SK-N-SH treated with all-trans-retinoic acid at 6 μM for 48 hours (cell line): ENCODE measurements at regions not wholly inside any gene's neighbourhood (a gene's known extent, or its start where the extent isn't known, plus 50 kb on each side); places are given as distances from the start of the nearest gene placed in this dataset.

Experiments
- ZNF8 ChIP-seq: fragments of 450-650 bp; formaldehyde crosslinking; IDR thresholded peaks from 2 replicates; pipeline ENCODE4 v1.5.0; 2020; ENCODE audit warnings: mild to moderate bottlenecking, moderate library complexity
- TF ChIP-seq, protein P1 (sequence below): fragments of 250-450 bp; sonication (Bioruptor Pico); IDR thresholded peaks from 2 replicates; pipeline ENCODE4 v1.8.0; 2020; ENCODE audit warnings: mild to moderate bottlenecking, moderate library complexity, borderline replicate concordance

DNA sequence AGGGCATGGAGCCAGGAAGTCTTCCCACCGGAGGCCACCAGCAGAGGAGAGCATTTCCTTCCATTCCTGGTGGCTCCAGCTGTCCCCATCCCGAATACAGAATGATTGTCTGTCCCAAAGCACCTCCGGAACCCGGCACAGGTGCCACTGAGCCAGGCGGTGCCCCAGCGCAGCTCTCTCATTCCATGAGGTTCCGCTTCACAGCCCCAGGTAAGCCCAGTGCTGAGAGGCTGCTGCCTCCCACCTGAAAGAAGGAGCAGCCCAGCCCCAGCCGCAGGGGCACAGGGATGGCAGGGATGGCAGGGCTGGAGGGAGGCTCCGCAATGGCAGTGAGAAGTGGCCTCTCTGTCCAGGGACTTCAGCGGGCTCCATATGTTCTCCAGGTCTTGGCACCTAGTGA is 162.1 kb upstream of the TCERG1L start:
- TF ChIP-seq ZNF8 (CRISPR knock-in tag) = no peak
- TF ChIP-seq, protein P1, sequence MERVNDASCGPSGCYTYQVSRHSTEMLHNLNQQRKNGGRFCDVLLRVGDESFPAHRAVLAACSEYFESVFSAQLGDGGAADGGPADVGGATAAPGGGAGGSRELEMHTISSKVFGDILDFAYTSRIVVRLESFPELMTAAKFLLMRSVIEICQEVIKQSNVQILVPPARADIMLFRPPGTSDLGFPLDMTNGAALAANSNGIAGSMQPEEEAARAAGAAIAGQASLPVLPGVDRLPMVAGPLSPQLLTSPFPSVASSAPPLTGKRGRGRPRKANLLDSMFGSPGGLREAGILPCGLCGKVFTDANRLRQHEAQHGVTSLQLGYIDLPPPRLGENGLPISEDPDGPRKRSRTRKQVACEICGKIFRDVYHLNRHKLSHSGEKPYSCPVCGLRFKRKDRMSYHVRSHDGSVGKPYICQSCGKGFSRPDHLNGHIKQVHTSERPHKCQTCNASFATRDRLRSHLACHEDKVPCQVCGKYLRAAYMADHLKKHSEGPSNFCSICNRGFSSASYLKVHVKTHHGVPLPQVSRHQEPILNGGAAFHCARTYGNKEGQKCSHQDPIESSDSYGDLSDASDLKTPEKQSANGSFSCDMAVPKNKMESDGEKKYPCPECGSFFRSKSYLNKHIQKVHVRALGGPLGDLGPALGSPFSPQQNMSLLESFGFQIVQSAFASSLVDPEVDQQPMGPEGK (CRISPR knock-in tag) = no peak
